GM12875 (cell line): ENCODE measurements at regions not wholly inside any gene's neighbourhood (a gene's known extent, or its start where the extent isn't known, plus 50 kb on each side); places are given as distances from the start of the nearest gene placed in this dataset.

Source experiments
- H3K4me3 ChIP-seq: one replicate; pipeline ENCODE4 v1.5.1; 2011; ENCODE audit warnings: low read depth, low read length, control low read depth
- CTCF ChIP-seq: IDR thresholded peaks from 2 replicates; pipeline ENCODE4 v1.5.1; 2011; ENCODE audit warnings: low read depth, mild to moderate bottlenecking, control low read depth, inconsistent platforms, low read length, moderate library complexity, borderline replicate concordance; ENCODE audit not compliant: insufficient read depth

- TF ChIP-seq CTCF, result no peak
- no peak overlapping the region for H3K4me3 ChIP-seq
Measured at GRCh38 chr22:22359465-22359864, 114.9 kb downstream of the VPREB1 start.

GRCh38 chr22:22360014-22360413 is 115.4 kb downstream of the VPREB1 start:
- no peak for TF ChIP-seq CTCF
- no peak overlapping the region for H3K4me3 ChIP-seq

GRCh38 chr22:22362311-22362710 is 117.7 kb downstream of the VPREB1 start:
- no peak for TF ChIP-seq CTCF
- no peak overlapping the region for H3K4me3 ChIP-seq

GRCh38 chr22:22362936-22363335 is 118.3 kb downstream of the VPREB1 start:
- H3K4me3 ChIP-seq, result no peak overlapping the region
- no peak for TF ChIP-seq CTCF

GRCh38 chr22:22364207-22364606 is 119.6 kb downstream of the VPREB1 start:
- no peak overlapping the region for H3K4me3 ChIP-seq
- no peak for TF ChIP-seq CTCF

- no peak overlapping the region for H3K4me3 ChIP-seq
- no peak for TF ChIP-seq CTCF
Measured at GRCh38 chr22:22366537-22366936, 122.0 kb downstream of the VPREB1 start.

GRCh38 chr22:22368516-22368915 is 123.9 kb downstream of the VPREB1 start:
- no peak for TF ChIP-seq CTCF
- H3K4me3 ChIP-seq, result no peak overlapping the region
